ENCODE measurements at regions not wholly inside any gene's neighbourhood (a gene's known extent, or its start where the extent isn't known, plus 50 kb on each side); places are given as distances from the start of the nearest gene placed in this dataset.

DNA sequence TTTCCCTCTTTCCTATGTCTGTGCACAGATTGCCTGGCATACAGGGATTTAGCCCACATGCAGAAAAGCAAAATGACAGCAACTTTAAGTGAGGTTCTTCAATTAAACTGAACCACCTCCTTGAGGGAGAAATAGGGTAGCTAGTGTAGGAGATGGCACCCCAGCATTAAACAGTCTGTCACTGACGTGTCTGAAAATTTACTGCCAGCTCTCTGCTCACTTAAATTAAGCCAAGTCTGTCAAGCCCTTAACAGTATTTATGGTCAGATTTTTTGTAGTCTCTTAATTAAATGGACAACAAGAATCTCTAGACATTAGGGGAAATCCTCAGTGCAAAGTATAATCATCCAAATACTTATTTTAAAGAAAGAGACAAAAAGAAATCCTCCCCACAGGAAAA lies 696.5 kb upstream of the PTBP2 start:
- DNase-seq: no peak

DNA sequence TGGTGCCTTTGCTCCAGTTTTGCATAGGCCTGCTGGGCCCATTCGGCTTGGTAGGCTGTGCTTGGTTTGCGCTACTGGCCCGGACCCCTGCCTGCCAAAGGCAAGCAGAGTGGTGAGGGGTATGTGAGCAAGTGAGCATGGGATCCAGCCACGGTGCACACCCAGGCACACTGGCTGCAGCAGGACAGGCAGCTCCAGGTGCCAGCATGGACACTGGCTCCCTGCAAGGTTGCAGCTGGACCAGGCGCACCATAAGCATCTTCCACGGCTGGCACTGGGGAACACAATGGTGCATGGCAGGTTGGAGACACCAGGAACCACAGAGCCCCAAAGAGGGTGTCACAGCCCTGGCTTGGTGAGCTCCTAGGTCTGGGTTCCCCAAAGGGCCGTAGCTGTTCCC lies 693.5 kb upstream of the PTBP2 start:
- DNase-seq: no peak

DNA sequence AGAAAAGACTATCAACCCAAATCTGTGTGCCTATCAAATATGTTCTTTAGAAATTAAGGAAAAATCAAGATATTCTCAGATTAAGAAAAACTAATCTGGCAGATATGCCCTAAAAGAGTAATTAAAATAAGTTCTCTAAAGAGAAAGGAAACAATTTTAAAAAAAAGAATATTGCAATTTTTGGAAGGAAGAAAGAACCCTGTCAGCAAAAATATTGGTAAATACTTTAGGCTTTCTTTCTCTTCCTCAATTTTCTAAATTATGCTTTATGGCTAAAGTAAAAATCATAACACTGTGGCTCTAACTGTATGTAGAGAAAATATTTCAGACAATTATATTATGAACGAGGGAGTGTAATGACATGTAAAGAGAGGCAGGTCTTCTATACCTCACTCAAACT lies 691.3 kb upstream of the PTBP2 start:
- no peak for DNase-seq

DNA sequence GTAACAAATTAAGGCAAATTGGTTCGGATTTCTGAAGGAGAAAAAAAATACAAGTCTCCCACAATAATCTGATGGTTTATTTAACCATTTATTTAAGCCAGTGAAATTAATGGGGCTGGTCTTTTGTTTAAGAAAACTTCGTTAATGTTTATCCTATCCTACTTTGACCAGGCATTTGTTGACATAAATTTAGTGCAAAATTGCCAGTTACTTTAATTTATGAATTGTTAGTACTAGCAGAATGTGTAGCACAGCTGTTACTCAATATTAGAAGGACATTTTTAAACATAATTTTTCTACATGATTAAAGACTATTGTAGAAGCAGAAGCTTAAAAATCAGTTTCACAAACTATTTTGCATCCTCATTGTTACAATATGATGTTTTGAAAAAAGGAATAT lies 687.6 kb upstream of the PTBP2 start:
- no peak for DNase-seq

DNA sequence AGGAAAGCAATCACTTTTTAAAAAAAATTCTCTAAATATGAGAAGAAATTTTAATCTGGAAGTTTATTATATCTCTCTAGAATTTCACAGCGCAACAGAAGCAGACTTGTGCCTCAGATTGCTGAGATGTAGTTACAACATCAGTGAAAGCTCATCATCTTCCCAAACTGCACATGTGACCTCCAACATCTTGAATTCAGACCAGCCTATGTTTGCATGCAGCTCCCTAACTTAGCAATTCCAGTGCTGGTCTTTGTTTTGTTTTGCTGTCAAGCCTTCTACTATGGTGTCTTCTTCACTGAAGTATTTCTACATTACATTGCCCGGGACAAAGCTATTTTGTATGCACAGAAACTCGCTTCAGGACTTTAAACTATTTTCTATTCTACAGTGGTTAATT lies 684.8 kb upstream of the PTBP2 start:
- no peak for DNase-seq

DNA sequence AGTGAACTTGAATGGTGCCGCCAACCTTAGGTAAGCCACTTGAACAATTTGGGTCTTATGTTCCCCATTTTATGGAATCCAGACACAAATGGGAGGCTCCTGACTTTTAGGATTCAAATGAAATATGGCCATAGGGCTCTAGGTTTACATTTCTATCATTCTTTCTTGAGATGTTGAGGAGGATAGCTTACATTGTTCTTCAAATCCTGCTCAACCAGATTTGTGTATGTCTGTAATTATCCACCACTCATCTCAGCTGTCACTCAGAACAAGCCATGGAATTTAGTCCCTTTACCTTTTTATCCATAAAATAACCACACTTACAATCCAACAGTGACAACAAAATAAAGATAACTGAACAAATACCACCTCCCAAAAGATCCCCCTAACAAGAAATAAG lies 682.9 kb upstream of the PTBP2 start:
- no peak for DNase-seq

DNA sequence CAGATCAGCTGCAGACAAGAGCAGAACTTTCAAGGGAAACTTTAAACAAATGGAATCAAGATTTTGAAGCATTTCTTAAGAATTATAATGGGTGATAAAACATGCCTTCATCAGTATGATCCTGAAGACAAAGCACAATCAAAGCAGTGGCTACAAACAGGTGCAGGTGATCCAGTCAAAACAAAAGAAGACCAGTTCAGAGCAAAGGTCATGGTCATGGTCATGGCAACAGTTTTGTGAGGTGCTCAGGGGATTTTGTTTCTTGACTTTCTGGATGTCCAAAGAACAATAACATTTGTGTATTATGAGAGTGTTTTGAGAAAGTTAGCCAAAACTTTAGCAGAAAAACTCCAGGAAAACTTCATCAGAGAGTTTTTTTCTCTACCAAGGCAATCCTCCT lies 681.7 kb upstream of the PTBP2 start:
- no peak for DNase-seq

DNA sequence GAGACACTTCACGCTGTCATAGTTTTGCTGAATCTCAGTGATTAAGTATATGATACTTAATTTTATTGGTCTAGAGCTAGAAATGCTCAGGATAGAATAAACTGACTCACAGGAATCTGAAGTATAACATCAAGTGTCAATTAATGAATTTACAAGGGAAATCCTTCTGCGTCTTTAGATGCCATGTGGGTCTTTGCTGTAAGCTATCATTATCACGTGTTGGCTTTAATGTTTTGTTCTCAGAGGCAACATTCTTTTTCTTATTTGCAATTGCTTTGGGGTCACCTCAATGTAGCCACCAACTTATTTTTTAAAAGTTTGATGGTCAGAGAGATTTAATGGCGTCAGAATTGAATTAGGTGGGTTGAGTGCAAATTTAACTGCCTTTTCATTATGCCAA lies 680.1 kb upstream of the PTBP2 start:
- no peak for DNase-seq

DNA sequence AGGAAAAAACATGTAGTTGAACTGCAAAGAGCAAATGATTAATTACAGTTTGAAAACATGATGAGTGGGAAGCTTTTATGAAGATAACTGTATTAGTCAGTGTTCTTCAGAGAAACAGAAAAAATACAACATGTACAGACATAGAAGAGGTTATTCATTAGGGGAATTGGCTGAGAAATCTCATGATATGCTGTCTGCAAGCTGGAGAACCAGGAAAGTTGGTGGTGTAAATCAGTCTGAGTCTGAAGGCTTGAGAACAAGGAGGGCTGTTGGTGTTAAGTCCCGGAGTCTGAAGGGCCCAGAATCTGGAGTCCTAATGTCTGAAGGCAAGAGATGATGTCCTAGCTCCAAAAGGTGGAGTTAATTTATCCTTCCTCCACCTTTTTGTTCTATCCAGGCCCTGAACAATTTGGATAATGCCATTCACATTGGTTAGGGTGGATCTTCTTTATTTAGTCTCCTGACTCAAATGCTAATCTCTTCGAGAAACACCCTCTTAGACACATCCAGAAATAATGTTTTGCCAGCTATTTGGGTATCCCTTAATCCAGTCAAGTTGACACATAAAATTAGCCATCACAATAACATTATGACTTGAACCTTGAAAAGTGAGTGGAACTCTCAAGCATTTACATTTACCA lies 672.9 kb upstream of the PTBP2 start:
- no peak for DNase-seq

DNA sequence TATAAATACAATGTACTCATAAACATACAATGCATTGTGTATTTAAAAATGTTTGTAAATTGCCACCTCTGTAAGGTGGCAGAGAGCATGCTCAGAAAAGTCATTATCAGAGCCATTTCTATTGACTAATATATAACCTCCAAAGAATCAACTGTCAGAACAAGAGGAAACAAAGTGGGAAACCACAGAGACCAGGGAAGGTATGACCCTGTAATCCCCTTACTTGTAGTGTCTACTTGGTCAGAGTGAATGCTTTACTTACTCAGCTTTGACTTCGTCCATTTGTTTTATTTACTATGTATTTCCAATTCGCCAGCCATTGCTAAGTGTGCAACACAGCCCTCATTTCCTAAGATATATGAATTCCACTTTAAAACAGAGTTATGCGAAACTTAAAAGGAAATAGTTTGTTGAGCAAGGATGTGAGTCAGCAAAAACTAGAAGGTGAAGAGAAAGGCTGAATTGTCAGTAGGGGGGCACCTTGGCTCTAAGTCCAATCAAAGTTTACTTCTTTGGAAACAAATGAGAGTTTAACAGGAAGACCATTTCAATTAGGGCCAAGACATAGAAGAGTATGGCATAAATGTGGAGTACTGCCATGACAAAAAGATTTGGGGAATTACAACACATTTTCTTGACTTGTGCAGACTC lies 671.7 kb upstream of the PTBP2 start:
- DNase-seq: no peak

DNA sequence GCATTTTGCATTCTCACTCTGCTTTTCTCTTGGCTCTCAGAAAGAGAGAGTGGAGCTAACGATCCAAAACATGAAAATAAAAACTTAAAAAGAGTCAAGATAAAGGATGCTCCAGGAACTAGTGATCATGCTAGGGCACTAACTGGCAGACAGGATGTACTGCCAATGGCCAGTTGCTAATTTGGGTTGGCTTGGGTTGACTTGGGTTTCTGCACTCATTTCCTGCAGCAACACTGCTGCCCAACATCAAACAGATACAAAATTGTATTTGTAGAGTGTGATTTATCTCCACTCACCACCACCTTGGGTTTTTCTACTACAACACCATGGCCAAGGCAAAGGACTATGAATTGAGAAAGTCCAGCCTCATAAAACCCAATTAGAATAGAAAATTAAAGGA lies 662.3 kb upstream of the PTBP2 start:
- no peak for DNase-seq

DNA sequence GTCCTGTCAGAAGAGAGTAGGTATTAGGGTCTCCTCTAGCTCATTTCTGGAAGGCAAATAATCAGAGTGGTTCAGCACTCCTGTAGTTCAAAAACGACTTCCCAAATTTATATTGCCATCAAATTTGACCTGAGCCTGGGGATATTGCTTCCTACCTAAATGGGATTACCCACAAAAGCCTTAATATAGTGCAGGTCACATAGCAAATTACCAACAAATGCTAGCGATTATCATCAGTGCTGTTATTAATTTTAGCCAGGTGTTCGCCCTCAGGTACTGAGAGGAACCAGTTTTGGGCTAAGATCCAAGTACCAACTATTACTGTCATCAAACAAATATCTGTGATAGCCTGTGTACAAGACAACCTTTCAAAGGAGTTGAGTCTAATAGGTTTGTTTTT lies 661.8 kb upstream of the PTBP2 start:
- no peak for DNase-seq

DNA sequence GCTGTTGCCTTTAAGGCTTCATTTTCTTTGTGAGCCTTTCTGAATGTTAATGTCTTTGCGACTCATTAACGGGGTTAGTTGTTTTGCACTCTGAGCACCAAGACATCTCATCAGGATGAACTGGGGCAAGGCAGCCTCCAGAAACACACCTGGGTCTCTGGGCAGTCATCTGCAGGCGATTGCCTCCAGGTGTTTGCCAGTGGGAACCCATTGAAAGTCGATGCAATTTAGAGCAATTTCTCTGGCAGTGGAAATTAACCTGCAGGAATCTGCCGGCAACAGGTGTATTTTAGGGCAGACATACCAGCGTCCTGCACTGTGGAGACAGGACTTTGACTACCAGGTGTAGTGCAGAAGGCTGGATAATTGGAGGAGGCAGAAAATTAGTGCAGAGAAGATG lies 661.0 kb upstream of the PTBP2 start:
- DNase-seq: no peak

DNA sequence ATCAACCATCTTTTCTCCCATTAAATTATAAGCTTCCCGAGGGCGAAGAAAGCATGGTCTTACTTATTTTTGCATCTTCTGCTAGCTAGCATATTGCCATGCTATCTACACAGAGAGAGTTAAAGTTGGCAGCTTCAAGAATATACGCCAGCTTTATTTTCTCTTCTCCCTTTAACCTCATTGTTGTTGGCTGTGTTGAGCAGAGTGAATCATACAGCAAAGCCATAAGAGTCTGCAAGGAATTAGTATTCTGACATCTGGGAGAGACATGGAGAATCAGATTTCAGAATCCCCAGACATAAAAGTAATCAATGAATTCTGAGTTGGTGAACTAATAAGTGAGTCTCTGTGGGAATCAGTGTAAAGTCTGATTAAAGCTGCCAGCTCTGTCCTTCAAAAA lies 649.6 kb upstream of the PTBP2 start:
- DNase-seq: no peak

DNA sequence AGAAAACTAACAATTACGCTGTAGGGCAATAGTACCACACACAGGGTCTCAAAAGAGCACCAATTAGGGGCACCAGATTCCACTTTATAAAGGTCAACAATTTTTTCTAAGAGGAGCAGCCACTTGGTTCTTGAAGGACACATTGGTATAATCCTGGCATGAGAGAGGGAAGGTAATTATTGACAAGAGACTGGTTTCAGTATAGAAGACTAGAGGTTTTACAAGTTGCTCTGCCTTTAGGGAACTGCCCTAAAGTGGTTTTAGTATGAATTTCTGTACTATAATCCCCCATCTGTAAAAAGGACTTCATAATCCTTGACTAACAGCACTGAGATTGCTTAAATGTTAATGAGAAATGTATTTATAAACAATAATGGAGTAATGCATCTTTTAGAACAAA lies 648.5 kb upstream of the PTBP2 start:
- no peak for DNase-seq

DNA sequence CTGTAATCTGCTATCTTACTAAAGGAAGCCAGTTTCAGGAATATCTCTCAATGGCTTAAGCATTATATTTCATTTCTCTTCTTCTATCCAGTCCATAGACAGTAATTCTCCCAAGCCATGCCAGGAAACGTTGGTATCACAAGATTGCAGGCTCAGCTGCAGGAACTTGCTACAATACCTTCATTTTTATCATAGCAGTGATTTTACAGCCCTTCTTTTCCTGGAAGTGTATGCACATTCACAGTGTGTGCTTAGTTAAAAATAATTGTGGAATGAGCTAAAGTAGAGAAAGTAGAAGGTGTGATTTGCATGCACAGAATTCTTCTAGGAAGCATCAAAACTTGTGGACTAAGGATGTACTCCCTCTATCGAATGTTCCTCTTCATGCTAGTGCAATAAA lies 647.2 kb upstream of the PTBP2 start:
- no peak for DNase-seq

DNA sequence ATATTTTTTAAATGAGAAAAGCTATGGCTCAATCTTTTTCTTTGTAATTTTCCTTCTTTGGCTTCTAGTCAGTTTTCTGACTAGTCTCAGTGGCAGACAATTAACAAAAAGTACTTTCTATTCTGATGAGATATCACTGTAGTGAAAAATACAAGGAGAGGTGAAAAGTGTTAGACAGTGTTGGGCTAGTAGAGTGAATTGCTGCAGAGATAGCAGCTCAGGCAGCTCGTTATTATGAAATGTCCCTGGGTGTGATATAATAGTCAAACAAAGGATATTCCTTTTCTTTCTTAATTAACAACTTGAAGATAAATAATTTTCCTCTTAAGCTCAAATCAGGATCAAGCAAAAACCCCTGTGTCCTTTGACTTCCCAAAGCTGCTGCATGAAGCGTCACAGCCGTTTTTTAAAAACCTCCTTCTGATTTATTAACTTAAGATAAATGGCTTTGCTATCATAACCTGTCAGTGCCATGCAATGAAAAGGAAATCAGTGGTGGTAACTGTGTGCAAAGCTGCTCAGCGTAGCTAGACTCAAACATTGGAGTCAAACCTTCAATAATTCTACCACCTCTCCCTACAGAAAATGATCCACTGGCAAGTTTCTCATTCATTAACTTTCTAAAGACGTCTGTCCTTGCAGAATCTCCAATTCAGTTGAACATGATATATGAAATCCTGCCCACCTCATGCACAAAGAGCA lies 646.6 kb upstream of the PTBP2 start:
- DNase-seq: no peak

DNA sequence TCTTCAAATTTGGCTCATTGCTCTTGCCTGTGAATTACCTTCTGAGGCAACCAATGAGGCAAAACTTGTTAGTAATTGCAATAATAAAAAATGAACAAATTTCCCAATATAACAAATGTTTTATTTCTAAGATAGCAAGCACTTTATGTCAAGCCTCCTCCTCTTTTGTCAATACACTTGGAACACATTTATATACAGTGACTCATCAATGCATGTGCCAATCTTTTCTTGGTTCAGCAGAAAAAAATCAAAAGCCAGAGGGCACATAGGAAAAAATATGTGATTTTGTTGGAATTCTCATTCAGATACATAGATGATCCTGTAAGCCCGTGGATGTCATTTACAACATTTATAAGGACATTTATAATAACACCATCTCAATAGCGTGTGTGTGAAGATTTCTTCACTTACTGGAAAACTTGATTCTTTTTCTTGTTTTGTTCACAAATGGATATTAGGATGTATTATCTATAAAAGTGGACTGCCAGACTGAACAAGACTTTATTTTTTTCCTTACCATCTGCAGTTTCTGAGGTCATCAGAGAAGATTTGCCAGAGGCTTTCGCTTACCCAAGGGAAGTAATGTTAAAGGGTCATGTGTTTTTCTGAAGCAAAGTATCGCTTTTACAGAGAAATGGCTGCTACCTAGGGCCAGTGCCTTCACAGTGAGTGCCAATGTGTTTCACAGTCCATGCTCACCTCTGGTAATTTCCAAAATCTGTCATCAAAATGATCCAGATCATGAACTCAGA lies 645.7 kb upstream of the PTBP2 start:
- DNase-seq: no peak

DNA sequence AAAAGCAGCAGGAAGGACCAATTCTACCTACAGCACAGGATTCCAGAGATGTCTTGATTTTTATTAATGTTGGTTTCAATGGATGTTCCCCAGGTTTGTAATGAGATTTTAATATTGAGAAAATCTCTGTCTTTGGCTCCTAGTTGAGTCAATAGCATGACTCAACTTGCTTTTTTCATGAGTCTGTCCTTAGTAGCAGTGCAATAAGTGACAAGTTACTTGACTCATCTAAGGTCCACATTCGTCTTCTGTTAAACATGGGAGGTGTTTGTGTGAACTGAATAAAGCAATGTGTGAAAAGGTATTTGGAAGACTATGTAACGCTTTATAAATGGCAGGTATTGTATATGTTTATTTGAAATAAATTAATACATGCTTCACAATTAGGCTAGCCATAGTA lies 645.0 kb upstream of the PTBP2 start:
- no peak for DNase-seq

DNA sequence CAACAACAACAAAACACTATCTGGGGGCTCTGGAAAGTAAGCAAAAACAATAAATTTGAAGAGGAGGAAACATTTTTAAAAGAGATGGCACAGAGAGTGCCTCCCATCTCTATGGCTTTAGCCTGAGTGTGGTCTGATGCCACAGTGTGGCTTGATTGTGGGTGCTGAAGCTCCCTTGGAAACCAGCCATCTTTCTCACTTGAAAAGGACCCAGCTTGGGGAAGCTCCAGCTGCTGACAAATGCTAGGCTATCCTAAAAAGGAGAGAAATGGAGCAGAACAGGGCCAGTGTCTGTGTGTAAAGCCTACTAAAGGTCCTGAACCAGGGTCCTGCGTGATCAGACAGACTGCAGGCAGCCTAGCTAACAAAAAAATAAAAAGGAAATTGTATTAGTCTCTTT lies 642.0 kb upstream of the PTBP2 start:
- no peak for DNase-seq

DNA sequence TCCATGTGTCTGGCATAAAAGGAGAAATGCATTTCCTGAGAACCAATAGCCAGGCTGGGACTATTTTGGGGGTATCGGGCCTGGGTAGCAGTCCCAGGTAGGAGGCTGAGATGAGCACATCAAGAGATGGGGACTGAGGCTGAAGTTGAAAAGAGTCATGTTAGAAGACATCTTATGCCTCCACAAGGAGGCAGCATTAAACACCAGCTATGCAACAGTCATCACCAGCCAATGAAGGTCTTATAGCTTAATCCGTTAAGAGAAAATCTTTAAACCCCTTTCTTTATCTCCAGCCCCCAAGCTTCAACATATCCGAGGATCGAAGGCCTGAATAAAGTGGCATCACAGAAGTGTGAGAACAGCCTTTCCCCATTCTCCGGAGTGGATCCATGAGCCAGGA lies 640.7 kb upstream of the PTBP2 start:
- DNase-seq: no peak

DNA sequence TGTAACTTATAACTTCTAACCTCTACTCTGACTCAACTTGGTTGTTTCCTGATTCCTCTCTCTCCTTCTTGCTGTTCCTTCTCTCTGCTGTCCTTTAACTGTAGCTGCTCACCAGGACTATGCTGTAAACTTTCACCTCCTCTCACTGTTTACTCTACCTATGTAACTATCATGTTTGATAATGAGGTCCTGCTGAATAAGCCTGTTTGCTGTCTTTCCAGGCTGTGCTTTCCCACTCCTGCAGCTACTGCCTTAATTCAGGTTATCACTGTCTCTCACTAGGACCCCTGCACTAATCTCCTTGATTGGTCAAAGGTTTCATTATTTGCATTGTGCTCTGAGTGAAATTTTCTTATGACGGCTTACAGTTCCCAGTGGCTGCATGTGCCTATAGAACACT lies 633.9 kb upstream of the PTBP2 start:
- DNase-seq: no peak

DNA sequence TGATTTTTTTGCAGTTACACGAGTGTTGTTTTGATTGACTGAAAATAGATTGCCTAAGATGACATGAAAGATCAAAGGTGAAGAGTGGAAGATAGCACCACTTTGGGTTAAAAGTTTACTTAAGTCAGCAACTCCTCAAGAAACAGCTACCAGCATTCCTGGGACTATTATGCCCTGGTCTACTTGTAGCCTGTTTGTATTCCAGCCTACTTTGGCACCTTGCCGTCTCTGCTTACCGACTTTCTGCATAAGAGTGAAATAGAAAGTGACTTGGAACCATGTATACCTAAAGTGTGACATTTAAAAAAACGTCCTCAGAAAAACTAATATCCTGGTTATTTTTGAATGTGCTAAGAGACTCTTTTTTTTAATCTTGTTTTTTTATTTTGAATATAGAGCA lies 631.5 kb upstream of the PTBP2 start:
- no peak for DNase-seq

Data from NCI-H1436 treated with DMSO at 0.1 percent for 48 hours (cell line).